Subcutaneous abdominal adipose tissue (tissue), 5 donors: ENCODE measurements at regions not wholly inside any gene's neighbourhood (a gene's known extent, or its start where the extent isn't known, plus 50 kb on each side); places are given as distances from the start of the nearest gene placed in this dataset.
"Not testable (repeated sequence)": the region's sequence is repeated elsewhere in the genome, so short reads cannot be mapped to it uniquely, and the experiment has no call there.

ENCODE experiments used
- H3K27ac ChIP-seq: one replicate; pipeline ENCODE4 v1.7.0; 2013; ENCODE audit warnings: low read depth, mild to moderate bottlenecking, inconsistent platforms, low read length, moderate library complexity
- H3K27me3 ChIP-seq, 5 donors: one replicate each; pipeline ENCODE4 v1.7.0; 2013; ENCODE audit warnings: low read length in 5 of 5, inconsistent platforms in 1 of 5; ENCODE audit not compliant: control insufficient read depth in 5 of 5, insufficient read depth in 4 of 5
- H3K36me3 ChIP-seq, 5 donors: one replicate each; pipeline ENCODE4 v1.7.0; 2013; ENCODE audit warnings: low read length in 5 of 5; ENCODE audit not compliant: control insufficient read depth in 5 of 5, insufficient read depth in 5 of 5
- H3K4me1 ChIP-seq, 5 donors: one replicate each; pipeline ENCODE4 v1.7.0; 2013; ENCODE audit warnings: low read length in 5 of 5, mild to moderate bottlenecking in 3 of 5, moderate library complexity in 1 of 5; ENCODE audit not compliant: control insufficient read depth in 5 of 5, insufficient read depth in 5 of 5
- H3K4me3 ChIP-seq, 5 donors: one replicate each; pipeline ENCODE4 v1.7.0; 2013; ENCODE audit warnings: low read length in 5 of 5, low read depth in 1 of 5
- H3K9ac ChIP-seq, 5 donors: one replicate each; pipeline ENCODE4 v1.7.0; 2013; ENCODE audit warnings: low read length in 5 of 5, mild to moderate bottlenecking in 4 of 5, moderate library complexity in 3 of 5
- H3K9me3 ChIP-seq, 5 donors: one replicate each; pipeline ENCODE4 v1.7.0; 2013; ENCODE audit warnings: low read length in 5 of 5; ENCODE audit not compliant: control insufficient read depth in 5 of 5
- donor health status: healthy.
- donor health status: healthy.
- donor health status: healthy.
- donor health status: healthy.
- donor health status: healthy.

GRCh38 chr10:118960157-118961090, 69.1 kb upstream of the NANOS1 start:
- Histone ChIP-seq H3K27ac (peak overlapping the region; percentile 83), H3K9ac (peak overlapping the region in 1 of 5 donors; percentile 13), H3K4me1 (peaks cover 3 to 30% (median 24%) of the 10 kb centered on the region in 5 donors), H3K27me3 (no peaks in the 10 kb centered on the region), H3K9me3 (peaks cover 0 to 4% (median 0%) of the 10 kb centered on the region in 5 donors), H3K36me3 (no peaks in the 10 kb centered on the region), H3K4me3 (no peak overlapping the region)

DNA sequence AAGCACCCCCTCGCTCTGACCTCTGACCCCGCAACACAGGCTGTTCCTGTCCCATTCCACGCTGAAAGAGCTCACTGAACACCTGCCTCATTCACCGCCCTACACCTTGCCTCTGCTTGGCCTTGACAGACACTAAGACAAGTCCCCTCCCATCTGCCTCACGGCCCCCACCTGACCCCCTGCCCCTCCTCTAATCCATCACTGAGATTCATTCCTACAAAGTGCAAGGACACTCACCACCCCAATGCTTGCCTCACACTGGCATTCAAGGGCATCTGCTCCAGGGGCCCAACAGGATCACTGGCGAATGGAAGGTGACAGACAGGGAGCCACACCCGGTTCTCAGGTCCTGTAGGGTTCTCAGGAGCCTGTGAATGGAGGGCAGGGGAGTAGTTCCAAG, 68.1 kb upstream of the NANOS1 start:
- peaks cover 0 to 4% (median 0%) of the 10 kb centered on the region in 5 donors for H3K9me3 ChIP-seq
- H3K27me3 ChIP-seq: no peaks in the 10 kb centered on the region
- no peak overlapping the region for H3K27ac ChIP-seq

GRCh38 chr10:118962331-118962868, 67.1 kb upstream of the NANOS1 start:
- not testable (repeated sequence) for H3K9ac ChIP-seq, H3K4me3 ChIP-seq, H3K36me3 ChIP-seq, H3K27me3 ChIP-seq, H3K9me3 ChIP-seq, H3K27ac ChIP-seq
- peaks cover 3 to 32% (median 29%) of the 10 kb centered on the region in 5 donors for H3K4me1 ChIP-seq

More for the DNA sequence above, 68.1 kb upstream of the NANOS1 start:
- Histone ChIP-seq H3K36me3 (no peaks in the 10 kb centered on the region), H3K9ac (no peak overlapping the region), H3K4me1 (peaks cover 3 to 27% (median 24%) of the 10 kb centered on the region in 5 donors), H3K4me3 (no peak overlapping the region)

DNA sequence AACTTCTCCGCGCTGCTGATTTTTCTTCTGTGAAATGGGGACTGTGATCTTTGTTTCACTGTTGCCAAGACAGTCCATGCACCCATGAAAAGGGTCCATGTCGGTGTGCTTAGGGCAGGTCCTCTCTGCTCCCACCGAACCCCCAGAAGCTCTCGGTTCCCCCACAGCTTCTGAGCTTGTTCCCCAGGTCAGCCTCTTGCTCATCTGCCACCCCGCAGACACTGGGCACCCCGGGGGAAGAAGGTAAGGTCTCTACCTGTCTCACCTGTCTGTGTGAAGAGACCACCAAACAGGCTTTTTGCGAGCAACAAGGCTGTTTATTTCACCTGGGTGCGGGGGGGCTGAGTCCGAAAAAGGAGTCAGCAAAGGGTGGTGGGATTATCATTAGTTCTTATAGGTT, 66.2 kb upstream of the NANOS1 start:
- H3K9ac ChIP-seq: no peak overlapping the region
- peaks cover 0 to 4% (median 0%) of the 10 kb centered on the region in 5 donors for H3K9me3 ChIP-seq
- H3K36me3 ChIP-seq: no peaks in the 10 kb centered on the region
- H3K4me3 ChIP-seq: no peak overlapping the region
- H3K27me3 ChIP-seq: no peaks in the 10 kb centered on the region
- no peak overlapping the region for H3K27ac ChIP-seq
- peaks cover 3 to 32% (median 28%) of the 10 kb centered on the region in 5 donors for H3K4me1 ChIP-seq

DNA sequence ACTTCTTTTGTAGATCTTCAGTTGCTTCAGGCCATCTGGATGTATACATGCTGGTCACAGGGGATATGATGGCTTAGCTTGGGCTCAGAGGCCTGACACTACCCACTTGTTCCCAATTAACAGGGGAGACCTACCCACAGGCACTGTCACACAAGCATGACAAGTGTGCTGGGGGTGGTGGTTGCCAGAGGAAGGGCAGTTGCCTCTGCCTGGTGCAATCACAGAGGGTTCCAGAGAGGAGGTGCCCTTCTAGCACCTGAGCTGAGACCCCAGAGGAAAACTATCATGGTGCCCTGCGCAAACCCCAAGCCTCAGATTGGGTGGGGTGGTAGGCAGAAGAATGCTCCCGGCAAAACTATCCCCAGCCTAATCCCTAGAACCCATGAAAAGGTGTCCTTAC, 65.6 kb upstream of the NANOS1 start:
- Histone ChIP-seq H3K9ac (no peak overlapping the region), H3K27ac (no peak overlapping the region), H3K36me3 (no peaks in the 10 kb centered on the region), H3K4me1 (peaks cover 3 to 27% (median 22%) of the 10 kb centered on the region in 5 donors), H3K27me3 (no peaks in the 10 kb centered on the region), H3K4me3 (no peak overlapping the region), H3K9me3 (peaks cover 0 to 4% (median 0%) of the 10 kb centered on the region in 5 donors)

DNA sequence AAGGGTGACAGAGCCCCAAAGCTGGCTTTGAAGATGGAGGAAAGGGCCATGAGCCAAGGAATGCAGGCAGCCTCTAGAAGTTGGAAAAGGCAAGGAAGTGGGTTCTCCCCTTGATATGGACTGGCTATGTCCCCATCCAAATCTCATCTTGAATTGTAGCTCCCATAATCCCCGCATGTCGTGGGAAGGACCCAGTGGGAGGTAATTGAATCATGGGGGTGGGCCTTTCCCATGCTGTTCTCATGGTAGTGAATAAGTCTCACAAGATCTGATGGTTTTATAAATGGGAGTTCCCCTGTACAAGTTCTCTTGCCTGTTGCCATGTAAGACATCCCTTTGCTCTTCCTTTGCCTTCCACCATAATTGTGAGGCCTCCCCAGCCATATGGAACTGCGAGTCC, 65.0 kb upstream of the NANOS1 start:
- H3K4me3 ChIP-seq, H3K9ac ChIP-seq, H3K27me3 ChIP-seq, H3K27ac ChIP-seq, H3K36me3 ChIP-seq, H3K9me3 ChIP-seq: not testable (repeated sequence)
- peaks cover under 1 to 23% (median 18%) of the 10 kb centered on the region in 5 donors for H3K4me1 ChIP-seq

DNA sequence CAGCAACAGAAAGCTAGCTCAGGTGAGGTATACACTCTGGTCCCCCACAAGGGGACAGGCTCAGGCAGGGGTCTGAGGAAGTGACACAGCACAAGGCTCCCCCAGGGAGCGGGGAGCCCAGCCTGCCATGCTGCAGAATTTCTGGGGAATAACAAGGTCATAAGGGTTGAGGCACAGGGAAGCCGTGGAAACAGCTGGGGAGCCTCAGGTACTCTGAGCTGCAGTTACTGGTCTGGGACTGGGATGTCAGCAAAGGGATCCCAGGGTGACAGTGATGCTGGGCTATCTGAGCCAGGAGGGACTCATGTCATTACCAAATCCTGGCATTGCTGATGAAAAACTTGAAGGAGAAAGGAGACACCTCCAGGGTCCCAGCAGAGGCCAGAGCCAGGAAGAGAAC, 64.4 kb upstream of the NANOS1 start:
- H3K9ac ChIP-seq: no peak overlapping the region
- H3K27me3 ChIP-seq: no peaks in the 10 kb centered on the region
- no peak overlapping the region for H3K4me3 ChIP-seq
- H3K36me3 ChIP-seq: no peaks in the 10 kb centered on the region
- H3K4me1 ChIP-seq: peaks cover 0 to 17% (median 12%) of the 10 kb centered on the region in 5 donors
- H3K9me3 ChIP-seq: peaks cover 0 to 4% (median 0%) of the 10 kb centered on the region in 5 donors
- H3K27ac ChIP-seq: no peak overlapping the region

GRCh38 chr10:118965645-118966044, 63.9 kb upstream of the NANOS1 start:
- Histone ChIP-seq H3K27ac (no peak overlapping the region), H3K27me3 (no peaks in the 10 kb centered on the region), H3K9ac (no peak overlapping the region), H3K9me3 (peaks cover 0 to 4% (median 0%) of the 10 kb centered on the region in 5 donors), H3K4me1 (peaks cover 0 to 17% (median 8%) of the 10 kb centered on the region in 5 donors), H3K4me3 (no peak overlapping the region), H3K36me3 (no peaks in the 10 kb centered on the region)

- no peak overlapping the region for H3K4me3 ChIP-seq
- peaks cover 0 to 17% (median 8%) of the 10 kb centered on the region in 5 donors for H3K4me1 ChIP-seq
- no peaks in the 10 kb centered on the region for H3K36me3 ChIP-seq
- no peaks in the 10 kb centered on the region for H3K27me3 ChIP-seq
- peak overlapping the region; percentile 10 for H3K27ac ChIP-seq
- peak overlapping the region in 1 of 5 donors; percentile 11 for H3K9ac ChIP-seq
- H3K9me3 ChIP-seq: peaks cover 0 to 4% (median 0%) of the 10 kb centered on the region in 5 donors
Measured at GRCh38 chr10:118966076-118966849, 63.3 kb upstream of the NANOS1 start.

GRCh38 chr10:118966850-118967125, 62.7 kb upstream of the NANOS1 start:
- Histone ChIP-seq H3K9ac (no peak overlapping the region), H3K4me1 (peaks cover 0 to 17% (median 8%) of the 10 kb centered on the region in 5 donors), H3K27ac (peak overlapping the region; percentile 10), H3K27me3 (no peaks in the 10 kb centered on the region), H3K36me3 (no peaks in the 10 kb centered on the region), H3K4me3 (no peak overlapping the region), H3K9me3 (peaks cover 0 to 4% (median 0%) of the 10 kb centered on the region in 5 donors)
